NCI-H2227 (cell line): ENCODE measurements at regions not wholly inside any gene's neighbourhood (a gene's known extent, or its start where the extent isn't known, plus 50 kb on each side); places are given as distances from the start of the nearest gene placed in this dataset.

Experiments
- DNase-seq: peaks from one replicate; lab custom pipeline; 2025; ENCODE audit not compliant: unreplicated experiment; lab: John Stamatoyannopoulos, UW

- DNase-seq = no peak
Measured at GRCh38 chr4:155564880-155565279, 101.8 kb upstream of the GUCY1A1 start.

GRCh38 chr4:155564086-155564485, 102.6 kb upstream of the GUCY1A1 start:
- no peak for DNase-seq

GRCh38 chr4:155559915-155560314, 106.7 kb upstream of the GUCY1A1 start:
- no peak for DNase-seq

- no peak for DNase-seq
Measured at GRCh38 chr4:155552180-155552579, 114.5 kb upstream of the GUCY1A1 start.

GRCh38 chr4:155548173-155548572, 118.5 kb upstream of the GUCY1A1 start:
- DNase-seq = no peak

GRCh38 chr4:155546451-155546850, 120.2 kb upstream of the GUCY1A1 start:
- DNase-seq = no peak

- DNase-seq = no peak
Measured at GRCh38 chr4:155545456-155545855, 121.2 kb upstream of the GUCY1A1 start.

- DNase-seq = no peak
Measured at GRCh38 chr4:155544547-155544946, 122.1 kb upstream of the GUCY1A1 start.

GRCh38 chr4:155543126-155543765, 123.4 kb upstream of the GUCY1A1 start:
- no peak for DNase-seq

GRCh38 chr4:155542415-155542814, 124.2 kb upstream of the GUCY1A1 start:
- DNase-seq = no peak

GRCh38 chr4:155541716-155542115, 124.9 kb upstream of the GUCY1A1 start:
- DNase-seq = no peak

- DNase-seq = no peak
Measured at GRCh38 chr4:155540698-155541097, 126.0 kb upstream of the GUCY1A1 start.

- DNase-seq = no peak
Measured at GRCh38 chr4:155539746-155540145, 126.9 kb upstream of the GUCY1A1 start.

- DNase-seq = no peak
Measured at GRCh38 chr4:155535802-155536454, 130.7 kb upstream of the GUCY1A1 start.

- DNase-seq = no peak
Measured at GRCh38 chr4:155532373-155533085, 134.1 kb upstream of the GUCY1A1 start.

- DNase-seq = no peak
Measured at GRCh38 chr4:155530857-155531256, 135.8 kb upstream of the GUCY1A1 start.

GRCh38 chr4:155530290-155530689, 136.4 kb upstream of the GUCY1A1 start:
- no peak for DNase-seq

GRCh38 chr4:155529716-155530115, 136.9 kb upstream of the GUCY1A1 start:
- DNase-seq = no peak

- DNase-seq = no peak
Measured at GRCh38 chr4:155529272-155529671, 137.4 kb upstream of the GUCY1A1 start.

GRCh38 chr4:155526452-155527169, 140.0 kb upstream of the GUCY1A1 start:
- DNase-seq = no peak

GRCh38 chr4:155524926-155525455, 141.7 kb upstream of the GUCY1A1 start:
- DNase-seq = no peak
